ENCODE measurements at regions not wholly inside any gene's neighbourhood (a gene's known extent, or its start where the extent isn't known, plus 50 kb on each side); places are given as distances from the start of the nearest gene placed in this dataset.

GRCh38 chr2:10235099-10235908, 67.4 kb upstream of the HPCAL1 start:
- Histone ChIP-seq H3K4me3 (no peak overlapping the region), H3K4me1 (no peaks in the 10 kb centered on the region), H3K27ac (no peak overlapping the region), H3K27me3 (no peaks in the 10 kb centered on the region), H3K9me3 (no peaks in the 10 kb centered on the region), H3K36me3 (no peaks in the 10 kb centered on the region)
- WGBS (ENCODE audit: insufficient coverage, low coverage, low lambda C conversion rate, missing lambda C conversion rate), result 48% methylated on average over 3 of the region's 26 CpGs
- TF ChIP-seq POLR2A (IDR thresholded peaks at IDR 0.05), result no peak
- TF ChIP-seq CTCF (IDR thresholded peaks at IDR 0.05), result no peak
- intact Hi-C loops (cut with DNase I), result no loop called here
- ATAC-seq (no peak), DNase-seq (peak in 1 of 3 donors; percentile 13)

- 48% methylated on average over 5 of the region's 11 CpGs for WGBS (ENCODE audit: insufficient coverage, low coverage, low lambda C conversion rate, missing lambda C conversion rate)
- H3K9me3 ChIP-seq, result no peaks in the 10 kb centered on the region
- DNase-seq (no peak), ATAC-seq (no peak)
- intact Hi-C loops (cut with DNase I), result no loop called here
- H3K4me1 ChIP-seq, result no peaks in the 10 kb centered on the region
- no peak overlapping the region for H3K27ac ChIP-seq
- H3K36me3 ChIP-seq, result no peaks in the 10 kb centered on the region
- H3K27me3 ChIP-seq, result no peaks in the 10 kb centered on the region
- TF ChIP-seq POLR2A (IDR thresholded peaks at IDR 0.05), result no peak
- no peak for TF ChIP-seq CTCF (IDR thresholded peaks at IDR 0.05)
- H3K4me3 ChIP-seq, result no peak overlapping the region
Measured at GRCh38 chr2:10235909-10236550, 66.7 kb upstream of the HPCAL1 start.

GRCh38 chr2:10236571-10237391, 65.9 kb upstream of the HPCAL1 start:
- H3K27me3 ChIP-seq, result no peaks in the 10 kb centered on the region
- TF ChIP-seq CTCF (IDR thresholded peaks at IDR 0.05) (no peak), POLR2A (IDR thresholded peaks at IDR 0.05) (no peak)
- 61% methylated on average over 5 of the region's 10 CpGs for WGBS (ENCODE audit: insufficient coverage, low coverage, low lambda C conversion rate, missing lambda C conversion rate)
- DNase-seq (no peak), ATAC-seq (no peak)
- H3K4me3 ChIP-seq, result no peak overlapping the region
- intact Hi-C loops (cut with DNase I), result no loop called here
- H3K4me1 ChIP-seq, result no peaks in the 10 kb centered on the region
- H3K9me3 ChIP-seq, result no peaks in the 10 kb centered on the region
- H3K27ac ChIP-seq, result no peak overlapping the region
- no peaks in the 10 kb centered on the region for H3K36me3 ChIP-seq

GRCh38 chr2:10237392-10238321, 65.0 kb upstream of the HPCAL1 start:
- TF ChIP-seq CTCF (IDR thresholded peaks at IDR 0.05), result no peak
- no peak for TF ChIP-seq POLR2A (IDR thresholded peaks at IDR 0.05)
- intact Hi-C loops (cut with DNase I), result no loop called here
- WGBS (ENCODE audit: insufficient coverage, low coverage, low lambda C conversion rate, missing lambda C conversion rate), result 68% methylated on average over 4 of the region's 28 CpGs

More at GRCh38 chr2:10237392-10238321, 65.0 kb upstream of the HPCAL1 start:
- H3K4me1 ChIP-seq, result no peaks in the 10 kb centered on the region
- DNase-seq (peak in 2 of 3 donors; percentile 20 to 44), ATAC-seq (peak; percentile 41 to 62 (median 57))
- H3K27me3 ChIP-seq, result no peaks in the 10 kb centered on the region
- H3K9me3 ChIP-seq, result no peaks in the 10 kb centered on the region
- H3K27ac ChIP-seq, result no peak overlapping the region
- H3K4me3 ChIP-seq, result no peak overlapping the region
- H3K36me3 ChIP-seq, result no peaks in the 10 kb centered on the region

All from right lobe of liver (tissue), 6 donors.